ENCODE measurements at regions not wholly inside any gene's neighbourhood (a gene's known extent, or its start where the extent isn't known, plus 50 kb on each side); places are given as distances from the start of the nearest gene placed in this dataset.

DNA sequence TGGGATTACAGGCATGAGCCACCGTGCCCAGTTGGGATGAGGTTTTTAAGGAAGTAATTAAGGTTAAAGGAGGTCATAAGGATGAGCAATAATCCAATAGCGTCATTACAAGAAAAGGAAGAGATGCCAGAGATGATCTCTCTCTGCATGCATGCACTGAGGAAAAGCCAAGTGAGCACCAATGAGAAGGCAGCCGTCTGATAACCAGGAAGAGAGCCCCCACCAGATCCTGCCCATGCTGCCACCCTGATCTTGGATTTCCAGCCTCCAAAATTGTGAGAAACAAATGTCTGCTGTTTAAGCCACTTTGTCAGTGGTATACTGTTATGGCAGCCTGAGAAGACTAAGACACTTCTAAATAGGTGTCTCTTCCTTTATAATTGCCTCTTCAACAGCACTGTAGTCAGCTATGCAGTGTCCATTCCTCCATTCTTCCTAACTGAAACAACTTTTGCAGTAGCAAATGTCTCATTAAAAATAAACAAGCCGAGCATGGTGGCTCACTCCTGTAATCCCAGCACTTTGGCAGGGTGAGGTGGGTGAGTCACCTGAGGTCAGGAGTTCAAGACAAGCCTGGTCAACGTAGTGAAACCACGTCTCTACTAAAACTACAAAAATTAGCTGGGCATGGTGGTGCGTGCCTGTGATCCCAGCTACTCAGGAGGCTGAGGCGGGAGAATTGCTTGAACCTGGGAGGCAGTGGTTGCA, 216.2 kb upstream of the RUNX1 start:
- DNase-seq (ENCODE audit: low read depth in 4 of 4, low spot score in 3 of 4), result no peak

DNA sequence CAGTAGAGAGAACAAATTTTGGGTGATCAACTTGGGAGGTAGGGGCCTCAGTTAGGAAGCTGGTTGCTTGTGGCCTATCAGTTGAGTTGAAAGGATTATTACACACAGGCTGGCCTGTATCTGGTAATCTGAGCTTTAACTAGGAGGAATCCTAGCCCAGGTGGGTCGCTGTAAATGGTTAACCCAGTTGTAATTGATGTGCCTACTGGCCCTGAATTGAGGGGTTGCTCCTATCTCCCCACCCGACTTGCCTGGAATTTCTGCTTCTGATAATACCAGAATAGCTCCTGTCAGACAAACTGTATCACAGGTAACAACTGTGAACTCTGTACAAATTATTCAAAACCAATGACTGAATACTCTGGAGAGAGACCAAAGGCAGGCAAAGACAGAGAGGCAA, 210.4 kb upstream of the RUNX1 start:
- no peak for DNase-seq (ENCODE audit: low read depth in 4 of 4, low spot score in 3 of 4)

DNA sequence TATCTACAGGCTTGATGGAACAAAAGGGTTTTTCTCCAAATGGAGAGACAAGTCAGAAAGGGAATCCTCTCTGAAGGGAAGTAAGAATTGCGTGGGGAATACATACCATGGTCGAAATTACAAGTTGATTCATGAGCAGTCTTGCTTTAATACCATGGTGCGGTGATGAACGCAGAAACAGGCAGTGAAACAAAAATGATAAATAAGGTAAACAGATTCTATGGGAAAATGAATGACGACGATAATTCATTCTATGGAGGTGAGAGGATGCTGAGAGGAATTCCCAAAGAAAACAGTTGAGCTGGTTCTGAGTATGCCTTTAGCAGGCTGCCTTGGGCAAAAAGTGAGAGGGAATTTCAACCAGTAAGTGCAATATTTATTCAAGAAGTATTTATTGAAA, 209.4 kb upstream of the RUNX1 start:
- no peak for DNase-seq (ENCODE audit: low read depth in 4 of 4, low spot score in 3 of 4)

DNA sequence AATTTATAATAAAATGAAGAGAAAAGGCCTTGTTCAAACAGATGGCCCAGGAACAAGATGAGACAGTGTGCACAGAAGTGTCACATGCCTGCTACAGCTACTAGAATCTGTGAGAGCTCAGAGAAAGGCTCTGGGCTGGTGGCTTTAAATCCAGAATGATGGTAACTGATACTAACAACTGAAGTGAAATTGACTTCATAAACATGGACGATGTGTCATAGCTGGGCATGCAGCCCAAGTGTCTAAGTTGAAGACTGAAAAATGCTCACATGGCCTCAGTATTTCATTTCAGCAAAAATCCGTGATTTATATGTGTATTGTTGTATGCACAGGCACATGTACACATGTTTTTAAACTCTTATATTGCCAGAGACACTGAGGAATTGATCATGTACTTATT, 208.3 kb upstream of the RUNX1 start:
- no peak for DNase-seq (ENCODE audit: low read depth in 4 of 4, low spot score in 3 of 4)

DNA sequence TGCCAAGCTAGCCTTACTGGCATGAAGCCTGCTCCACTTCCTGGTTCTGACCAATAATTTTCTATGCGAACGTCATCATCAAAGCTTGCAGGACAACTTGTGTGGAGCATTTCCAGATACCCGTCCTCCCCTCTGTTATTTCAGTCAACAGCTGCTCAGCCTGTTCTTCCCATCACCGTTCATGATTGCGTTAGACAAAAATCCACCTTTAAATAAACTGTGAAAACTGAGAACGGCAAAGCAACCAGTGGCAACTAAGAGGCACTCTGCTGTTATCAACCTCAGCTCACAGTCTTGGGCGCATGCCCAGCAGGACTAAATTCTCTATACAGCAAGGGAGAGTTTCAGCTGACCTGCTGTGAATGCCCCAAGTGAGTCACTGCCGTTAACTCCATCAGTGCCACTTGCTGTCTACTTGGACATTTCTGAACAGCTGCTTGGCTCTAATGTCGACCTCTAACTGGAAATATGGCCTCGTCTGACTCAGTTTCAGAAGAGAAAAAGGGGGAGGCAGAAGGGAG, 207.4 kb upstream of the RUNX1 start:
- peak in 2 of 4 donors; percentile 12 to 21 for DNase-seq (ENCODE audit: low read depth in 4 of 4, low spot score in 3 of 4)

DNA sequence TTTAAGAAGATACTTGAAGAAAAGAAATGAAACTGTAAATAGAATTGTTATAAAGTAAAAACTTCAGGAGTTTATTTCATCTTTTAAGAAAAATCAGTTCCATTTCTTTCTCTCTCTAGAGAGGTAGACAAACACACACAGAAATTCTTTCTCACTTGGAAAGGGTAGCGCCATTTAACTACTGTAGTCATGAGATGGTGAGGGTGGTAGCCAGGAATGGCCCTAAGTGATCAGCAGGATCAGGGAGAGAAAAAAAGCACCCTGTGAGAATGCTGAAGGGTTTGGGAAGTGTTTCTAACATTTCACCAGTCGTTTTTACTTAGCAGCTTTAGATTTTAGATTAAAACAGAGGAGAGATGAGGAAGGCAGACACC, 205.7 kb upstream of the RUNX1 start:
- DNase-seq (ENCODE audit: low read depth in 4 of 4, low spot score in 3 of 4), result no peak

DNA sequence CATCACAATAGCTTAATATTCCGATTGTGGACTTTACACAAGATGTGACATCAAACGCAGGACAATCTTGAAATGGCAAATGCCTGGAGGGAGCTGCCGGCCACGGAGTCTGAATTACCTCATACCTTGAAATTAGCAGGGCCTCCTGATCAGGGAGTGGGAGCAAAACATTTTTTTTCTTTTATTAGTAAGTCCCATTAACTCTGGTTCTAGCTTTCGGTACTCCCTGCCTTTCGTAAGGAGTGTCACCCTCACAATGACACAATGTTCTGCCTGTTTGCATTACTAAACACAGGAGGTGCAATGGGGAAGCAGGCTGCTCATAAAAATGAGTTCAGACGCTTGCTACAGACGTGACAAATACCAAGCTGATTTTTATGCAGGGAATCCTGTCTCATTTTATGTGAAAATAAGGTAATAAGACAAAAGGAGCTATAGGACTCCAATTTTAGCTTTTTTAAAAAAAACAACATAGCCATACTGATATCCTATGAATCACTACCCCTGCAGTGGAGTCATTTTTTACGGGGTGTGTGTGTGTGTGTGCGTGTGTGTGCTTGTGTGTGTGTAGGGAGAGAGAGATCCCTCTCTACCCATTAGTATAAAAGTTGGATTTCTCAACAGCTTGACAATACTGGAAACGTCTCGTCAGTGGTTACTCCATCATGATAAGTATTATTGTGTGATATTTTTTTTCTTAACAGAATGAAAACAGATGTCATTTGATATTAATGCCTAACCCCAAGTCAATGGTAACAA, 205.1 kb upstream of the RUNX1 start:
- no peak for DNase-seq (ENCODE audit: low read depth in 4 of 4, low spot score in 3 of 4)

DNA sequence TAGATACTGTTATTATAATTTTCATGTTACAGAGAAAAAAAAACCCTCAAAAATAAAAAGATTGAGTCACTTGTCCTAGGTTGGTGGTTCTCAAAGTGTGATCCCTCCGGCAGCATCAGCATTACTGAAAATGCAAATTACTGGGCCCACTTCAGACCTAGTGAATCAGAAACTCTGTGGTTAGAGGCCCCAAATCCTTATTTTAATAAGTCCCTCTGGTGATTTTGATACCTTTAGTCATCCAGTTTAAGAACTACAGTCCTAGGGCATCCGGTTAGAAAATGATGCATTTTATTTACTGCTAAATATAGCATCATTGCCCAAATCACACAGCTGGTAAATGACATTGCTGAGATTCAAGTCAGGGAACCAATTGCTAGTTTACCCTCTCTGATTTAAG, 203.7 kb upstream of the RUNX1 start:
- DNase-seq (ENCODE audit: low read depth in 4 of 4, low spot score in 3 of 4), result no peak

DNA sequence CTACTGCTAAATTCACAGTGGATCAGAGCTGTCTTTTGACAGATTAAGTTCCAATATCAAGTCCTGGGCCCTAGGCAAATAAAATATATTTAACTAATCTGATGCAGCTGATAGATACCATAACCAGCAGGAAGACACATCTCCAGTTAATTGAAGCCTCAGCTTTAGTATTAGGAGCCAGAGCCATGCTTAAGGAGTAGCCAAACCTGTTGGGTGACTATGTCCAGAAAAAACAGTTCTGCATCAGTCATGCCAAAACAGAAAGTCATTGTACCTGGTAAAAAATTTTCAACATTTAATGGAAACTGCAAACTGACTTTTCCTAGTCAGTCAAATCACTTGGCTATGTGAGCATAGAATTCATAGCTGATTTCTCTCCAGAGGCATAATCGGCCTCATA, 200.5 kb upstream of the RUNX1 start:
- DNase-seq (ENCODE audit: low read depth in 4 of 4, low spot score in 3 of 4), result no peak

DNA sequence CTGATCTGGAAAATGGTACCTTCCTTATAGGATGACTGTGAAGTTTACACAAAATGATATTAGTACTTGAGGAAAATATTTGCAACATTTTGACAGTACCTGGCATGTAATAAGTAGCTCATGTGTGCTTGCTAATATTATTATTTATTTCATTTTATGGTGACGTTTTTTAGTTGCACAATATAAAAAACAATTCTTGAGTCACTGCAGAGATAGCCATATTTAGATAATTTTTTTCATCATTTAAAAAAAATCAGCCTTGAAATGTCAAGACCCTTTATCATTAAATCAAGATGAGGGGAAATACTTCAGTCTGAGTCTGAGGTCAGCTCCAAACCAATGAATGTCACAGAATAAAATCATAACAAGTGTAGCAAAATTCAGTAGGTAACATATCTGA, 196.8 kb upstream of the RUNX1 start:
- DNase-seq (ENCODE audit: low read depth in 4 of 4, low spot score in 3 of 4), result no peak

DNA sequence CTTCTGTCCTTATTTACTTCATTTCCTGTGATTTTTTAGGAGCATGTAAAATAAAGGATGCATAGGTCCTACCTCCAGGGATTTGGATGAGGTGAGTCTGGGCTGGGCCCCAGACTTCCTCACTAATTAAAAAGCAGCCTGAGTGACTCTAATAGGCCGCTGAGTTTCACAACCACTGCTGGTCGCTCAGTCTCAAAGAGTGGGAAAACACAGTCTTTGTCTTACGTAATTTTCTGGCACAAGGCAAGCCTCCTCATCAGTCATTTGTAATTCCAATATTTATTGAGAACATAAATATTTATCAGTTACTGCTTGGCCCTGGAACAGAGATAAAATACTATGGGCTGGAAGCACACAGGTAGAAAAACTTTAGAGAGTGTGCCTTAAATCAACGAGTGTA, 195.4 kb upstream of the RUNX1 start:
- no peak for DNase-seq (ENCODE audit: low read depth in 4 of 4, low spot score in 3 of 4)

DNA sequence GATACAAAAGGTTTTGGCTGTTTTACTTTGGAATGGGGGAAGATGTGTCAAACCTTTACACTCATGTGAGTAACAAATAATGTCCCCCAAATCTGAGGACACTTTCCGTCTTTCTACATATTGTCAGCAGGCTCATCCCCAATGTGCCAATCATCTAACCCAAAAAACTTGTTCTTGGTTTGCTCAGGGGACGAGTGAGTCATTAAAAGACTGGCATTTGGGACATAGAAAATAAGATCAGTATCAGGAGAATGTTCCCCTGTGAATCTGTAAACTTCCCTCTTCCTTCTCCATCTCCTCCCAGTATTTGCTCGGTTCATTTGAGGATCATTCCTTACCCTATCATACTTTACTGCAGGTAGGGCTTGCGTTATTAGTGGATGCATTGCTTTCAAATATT, 194.1 kb upstream of the RUNX1 start:
- no peak for DNase-seq (ENCODE audit: low read depth in 4 of 4, low spot score in 3 of 4)

DNA sequence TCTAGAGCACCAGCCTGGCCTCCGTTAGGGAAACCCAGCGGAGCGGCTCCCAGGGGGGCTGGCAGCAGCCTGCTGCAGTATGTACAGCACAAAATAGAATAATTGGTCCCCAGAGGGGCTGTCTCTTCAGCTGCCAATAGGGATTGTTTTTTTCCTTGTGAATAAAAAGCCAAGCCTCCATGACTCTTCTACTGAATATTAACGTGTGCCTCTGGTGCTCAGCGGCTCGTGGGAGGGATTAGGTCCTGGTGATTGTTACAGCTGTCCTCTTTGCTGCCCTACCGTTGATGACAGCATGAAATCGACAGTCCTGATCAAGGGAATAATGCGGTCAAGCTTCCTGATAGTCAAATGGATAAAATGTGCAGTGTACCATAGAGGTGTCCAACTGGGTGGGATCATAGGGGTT, 190.7 kb upstream of the RUNX1 start:
- DNase-seq (ENCODE audit: low read depth in 4 of 4, low spot score in 3 of 4), result no peak

DNA sequence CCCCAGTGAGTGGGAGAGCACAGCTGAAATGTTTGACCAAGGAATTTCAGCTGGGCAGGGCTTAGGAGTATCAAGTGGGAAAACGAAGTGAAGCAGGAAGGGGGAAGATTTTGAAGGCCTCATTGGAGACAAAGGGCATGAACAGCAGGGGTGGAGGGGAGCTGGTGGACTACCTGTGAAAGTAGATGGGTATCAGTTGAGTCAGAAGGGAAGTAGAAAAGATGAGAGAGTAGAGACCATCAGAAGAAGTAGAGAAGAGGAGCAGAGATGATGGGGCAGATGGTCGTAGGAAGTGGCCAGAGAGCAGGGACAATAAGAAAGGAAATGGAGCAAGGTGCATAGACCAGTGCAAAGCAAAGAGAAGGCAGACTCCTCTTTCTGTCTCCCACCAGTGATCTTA, 189.0 kb upstream of the RUNX1 start:
- no peak for DNase-seq (ENCODE audit: low read depth in 4 of 4, low spot score in 3 of 4)

DNA sequence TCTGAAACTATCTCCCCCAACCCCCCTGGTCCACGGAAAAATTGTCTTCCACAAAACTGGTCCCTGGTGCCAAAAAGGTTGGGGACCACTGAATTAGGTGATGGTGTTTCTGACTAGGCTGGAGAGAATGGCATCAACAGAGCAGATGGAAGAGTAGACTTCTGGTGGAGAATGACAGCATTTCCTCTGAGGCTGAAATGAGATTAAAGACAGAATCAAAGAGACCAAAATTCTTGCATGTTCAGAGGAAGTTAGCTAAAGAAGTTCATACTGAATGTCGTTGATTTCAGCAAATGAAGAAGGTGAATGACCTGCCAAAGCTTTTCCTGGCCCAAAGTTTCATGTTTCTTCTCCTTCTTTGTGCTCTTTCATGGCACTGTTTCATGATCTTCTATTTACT, 188.2 kb upstream of the RUNX1 start:
- no peak for DNase-seq (ENCODE audit: low read depth in 4 of 4, low spot score in 3 of 4)

DNA sequence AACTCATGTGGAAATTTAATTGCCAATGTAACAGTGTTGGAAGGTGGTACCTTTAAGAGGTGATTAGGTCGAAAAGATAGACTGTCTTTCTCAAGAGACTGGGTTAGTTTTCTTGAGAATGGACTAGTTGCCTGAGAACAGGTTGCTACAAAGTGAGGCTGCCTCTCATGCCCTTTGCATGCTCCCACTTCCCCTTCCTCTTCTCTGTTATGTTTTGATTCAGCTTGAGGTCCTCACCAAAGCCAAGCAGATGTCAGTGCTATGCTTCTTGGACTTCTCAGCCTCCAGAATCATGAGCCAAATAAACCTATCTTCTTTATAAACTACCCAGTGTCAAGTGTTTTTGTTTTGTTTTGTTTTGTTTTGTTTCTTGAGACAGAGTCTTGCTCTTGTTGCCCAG, 187.0 kb upstream of the RUNX1 start:
- no peak for DNase-seq (ENCODE audit: low read depth in 4 of 4, low spot score in 3 of 4)

DNA sequence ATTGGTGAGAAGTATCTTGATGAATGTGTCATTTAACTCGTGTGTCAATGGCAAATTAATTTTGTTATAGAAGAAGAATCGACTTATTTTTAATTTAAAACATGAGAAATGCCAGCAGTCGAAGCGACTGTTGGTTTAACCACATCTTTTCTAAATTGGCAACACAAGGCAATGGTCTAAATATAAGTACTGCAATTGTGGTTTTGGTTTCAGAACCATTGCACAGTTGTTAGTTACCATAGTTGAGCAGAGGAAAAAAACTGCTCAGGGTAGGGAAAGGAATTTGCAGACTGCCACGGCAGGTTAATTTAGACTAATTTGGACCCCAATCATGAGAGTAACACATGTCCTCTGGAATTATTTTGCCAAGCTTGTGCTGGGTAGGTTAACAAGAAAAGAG, 185.6 kb upstream of the RUNX1 start:
- DNase-seq (ENCODE audit: low read depth in 4 of 4, low spot score in 3 of 4), result no peak

DNA sequence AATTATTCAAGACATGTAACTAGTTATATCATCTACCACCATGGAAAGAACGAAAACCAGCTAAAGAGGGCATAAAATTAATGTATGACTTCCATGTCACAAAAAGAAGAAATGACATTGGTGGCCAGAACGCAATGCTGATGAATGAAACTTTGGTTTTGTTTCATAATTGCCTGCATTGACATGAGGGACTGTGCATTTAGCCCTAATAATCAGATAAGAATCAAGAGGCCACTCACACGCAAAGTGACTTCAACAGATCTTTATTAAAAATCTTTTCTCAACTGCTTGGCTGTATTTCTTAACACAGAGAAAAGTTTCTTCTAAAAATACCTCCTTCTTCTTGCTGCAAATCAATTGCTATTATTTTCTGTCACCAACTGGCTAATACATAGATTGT, 184.7 kb upstream of the RUNX1 start:
- DNase-seq (ENCODE audit: low read depth in 4 of 4, low spot score in 3 of 4), result no peak

DNA sequence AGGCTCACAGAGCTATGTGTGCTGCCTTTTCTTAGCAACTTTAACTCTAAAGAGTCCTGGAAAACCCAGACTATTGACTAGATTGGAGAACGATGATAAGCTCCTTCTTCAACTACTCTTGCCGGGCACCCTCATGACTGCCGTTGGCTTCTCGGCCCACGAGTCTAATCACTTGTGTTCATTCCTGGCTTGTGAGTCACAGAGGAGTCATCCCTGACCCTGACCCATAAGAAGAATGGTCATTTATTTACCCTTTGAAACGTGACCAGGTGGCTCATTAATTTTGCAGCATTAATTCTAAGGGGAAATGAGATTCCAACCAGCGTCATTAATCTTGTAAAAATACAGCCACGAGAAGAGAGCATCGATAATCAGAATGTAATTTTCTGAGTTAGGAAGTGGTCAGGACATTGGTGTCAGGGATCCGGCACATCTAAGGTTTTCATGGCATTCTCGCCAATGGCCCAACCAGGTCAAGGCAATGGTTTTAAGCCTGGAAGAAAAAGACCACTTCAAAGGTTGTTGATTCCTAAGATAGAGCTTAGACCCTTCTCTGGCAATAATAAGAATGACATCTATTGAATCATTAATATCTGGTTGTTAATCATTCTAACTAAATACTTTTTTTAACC, 183.6 kb upstream of the RUNX1 start:
- DNase-seq (ENCODE audit: low read depth in 4 of 4, low spot score in 3 of 4), result no peak

DNA sequence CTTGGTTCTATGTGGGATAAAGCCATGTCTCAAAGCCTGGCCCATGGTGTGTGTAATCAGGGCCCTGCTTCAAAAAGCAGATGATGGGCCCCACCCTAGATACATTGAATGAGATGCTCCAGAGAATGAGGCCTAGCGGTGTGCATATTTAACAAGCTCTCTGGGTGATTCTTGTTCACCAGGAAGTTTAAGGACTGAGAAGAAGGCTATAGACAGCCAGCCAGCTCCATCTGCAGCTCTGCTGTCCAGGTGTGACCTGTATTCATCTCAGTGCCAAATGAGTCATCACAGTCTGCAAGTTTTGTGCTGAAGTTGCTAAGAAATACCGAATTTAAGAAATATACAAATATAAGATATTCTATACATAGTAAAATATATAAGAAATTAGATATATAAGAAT, 182.0 kb upstream of the RUNX1 start:
- no peak for DNase-seq (ENCODE audit: low read depth in 4 of 4, low spot score in 3 of 4)

DNA sequence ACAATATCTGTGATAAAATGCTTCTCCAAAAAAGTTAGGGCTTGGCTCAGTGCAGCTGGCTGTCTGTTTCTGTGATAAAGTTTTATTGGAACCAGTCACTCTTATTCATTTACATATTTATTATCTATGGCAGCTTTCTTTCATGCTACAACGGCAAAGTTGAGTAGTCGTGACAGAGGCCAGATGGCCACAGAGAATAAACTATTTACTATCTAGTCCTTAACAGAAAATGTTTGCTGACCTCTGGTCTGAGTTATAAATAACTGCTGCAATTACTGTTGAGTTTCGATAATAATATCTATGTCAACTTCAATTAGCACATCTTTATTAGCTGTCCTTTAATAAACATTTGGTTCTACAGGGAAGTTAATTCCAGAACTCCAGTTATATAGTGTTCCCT, 180.2 kb upstream of the RUNX1 start:
- no peak for DNase-seq (ENCODE audit: low read depth in 4 of 4, low spot score in 3 of 4)

DNA sequence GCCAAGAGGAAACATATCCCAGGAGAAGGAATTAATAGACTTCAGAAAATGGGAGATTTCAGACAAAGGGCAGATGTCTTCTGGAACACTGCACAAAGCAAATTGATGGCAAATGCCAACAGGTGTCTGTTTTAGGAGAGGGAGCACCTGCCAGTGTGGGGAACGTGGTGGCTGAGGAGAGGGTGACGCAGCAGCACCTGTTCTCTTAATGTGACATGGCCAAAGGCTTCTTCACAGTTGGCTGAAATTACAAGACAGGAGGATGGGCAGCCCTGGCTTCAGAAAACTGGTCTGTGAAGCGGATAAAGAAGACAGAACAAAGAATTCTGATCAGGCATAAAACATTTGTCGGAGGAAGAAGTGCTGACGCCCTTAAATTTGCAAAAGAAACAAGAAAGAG, 178.7 kb upstream of the RUNX1 start:
- no peak for DNase-seq (ENCODE audit: low read depth in 4 of 4, low spot score in 3 of 4)

Measured in left renal pelvis (tissue), 4 donors.